Omental fat pad (tissue), 3 donors: ENCODE measurements at regions not wholly inside any gene's neighbourhood (a gene's known extent, or its start where the extent isn't known, plus 50 kb on each side); places are given as distances from the start of the nearest gene placed in this dataset.
A peak's percentile ranks its signal among the peaks of the same experiment; 100 is the strongest.

Experiments
- ATAC-seq: fragments of 150-250 bp; one replicate; pipeline ENCODE4 v1.9.1; 2016; ENCODE audit warnings: mild to moderate bottlenecking, moderate library complexity; ENCODE audit not compliant: low FRiP score
- DNase-seq: peaks from one replicate; pipeline ENCODE4 v3.0.0-alpha.2; 2019; ENCODE audit warnings: low spot score
- CTCF ChIP-seq, 3 donors: fragments of 450-650 bp; IDR thresholded peaks; one replicate each; pipeline ENCODE4 v1.5.1; 2016 to 2017; ENCODE audit warnings: antibody characterized with exemption in 3 of 3, mild to moderate bottlenecking in 3 of 3, moderate library complexity in 2 of 3

DNA sequence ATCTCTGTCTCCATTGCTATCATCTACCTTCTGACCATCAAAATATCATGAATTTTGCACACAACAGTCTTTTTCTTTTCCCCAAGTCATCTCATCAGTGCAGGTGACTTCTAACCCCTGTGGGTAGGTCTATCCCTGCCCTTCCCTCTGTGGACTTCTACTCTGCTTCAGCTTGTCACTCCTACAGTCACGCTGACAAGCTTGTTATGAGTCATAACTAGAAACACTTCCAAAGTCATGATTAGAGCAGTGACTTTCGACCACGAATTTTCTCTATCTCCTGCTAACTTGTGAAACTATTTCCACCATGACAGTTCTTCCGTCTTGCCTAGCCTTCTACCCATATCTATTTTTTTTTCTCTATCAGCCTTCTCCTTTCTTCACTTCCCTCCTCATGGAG, 343.7 kb upstream of the ARGLU1 start:
- DNase-seq (no peak), ATAC-seq (no peak)
- no peak for TF ChIP-seq CTCF (IDR thresholded peaks at IDR 0.05)

DNA sequence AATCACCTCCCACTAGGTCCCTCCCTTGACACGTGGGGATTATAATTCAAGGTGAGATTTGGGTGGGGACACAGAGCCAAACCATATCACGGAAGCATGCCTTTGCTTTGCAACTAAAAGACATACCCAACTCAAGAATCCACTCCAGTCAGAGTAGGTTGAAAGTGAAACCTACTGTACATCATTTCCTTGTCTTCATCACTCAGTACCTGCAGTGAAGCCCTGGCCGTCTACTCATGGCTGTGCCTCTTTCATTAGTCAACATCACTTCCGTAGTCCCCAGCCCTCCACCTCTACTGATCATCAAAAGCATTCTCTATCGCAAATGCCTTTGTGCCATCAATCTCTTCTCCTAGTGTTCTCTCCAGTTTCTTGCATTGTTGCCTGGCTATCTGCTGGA, 343.1 kb upstream of the ARGLU1 start:
- TF ChIP-seq CTCF (IDR thresholded peaks at IDR 0.05), result no peak
- DNase-seq, result no peak
- ATAC-seq, result no peak

GRCh38 chr13:106906426-106906996, 338.6 kb upstream of the ARGLU1 start:
- no peak for DNase-seq

GRCh38 chr13:106905380-106906162, 337.6 kb upstream of the ARGLU1 start:
- ATAC-seq, result peak; percentile 68
- TF ChIP-seq CTCF (IDR thresholded peaks at IDR 0.05), result no peak
- DNase-seq, result no peak

More at GRCh38 chr13:106906426-106906996, 338.6 kb upstream of the ARGLU1 start:
- ATAC-seq, result no peak
- no peak for TF ChIP-seq CTCF (IDR thresholded peaks at IDR 0.05)

GRCh38 chr13:106899442-106899841, 331.5 kb upstream of the ARGLU1 start:
- ATAC-seq (no peak), DNase-seq (no peak)
- no peak for TF ChIP-seq CTCF (IDR thresholded peaks at IDR 0.05)

DNA sequence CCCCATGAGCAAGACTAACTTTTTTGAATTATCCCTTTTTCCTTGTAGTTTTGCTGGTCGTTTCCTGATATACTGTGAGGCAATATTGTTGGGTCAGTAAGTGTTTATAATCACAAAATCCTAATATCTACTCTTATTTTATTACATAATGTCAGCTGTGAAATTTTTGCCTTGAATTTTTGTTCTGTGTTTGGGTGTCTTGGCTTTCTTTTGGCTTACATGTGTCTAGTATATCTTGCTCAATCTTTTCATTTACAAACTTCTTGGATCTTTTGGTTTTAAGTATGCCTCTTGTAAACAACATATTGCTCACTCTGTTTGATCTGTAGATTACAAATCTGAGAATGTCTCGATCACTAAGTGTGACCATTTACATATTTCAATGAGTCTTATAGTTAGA, 330.3 kb upstream of the ARGLU1 start:
- no peak for TF ChIP-seq CTCF (IDR thresholded peaks at IDR 0.05)
- ATAC-seq, result no peak

DNA sequence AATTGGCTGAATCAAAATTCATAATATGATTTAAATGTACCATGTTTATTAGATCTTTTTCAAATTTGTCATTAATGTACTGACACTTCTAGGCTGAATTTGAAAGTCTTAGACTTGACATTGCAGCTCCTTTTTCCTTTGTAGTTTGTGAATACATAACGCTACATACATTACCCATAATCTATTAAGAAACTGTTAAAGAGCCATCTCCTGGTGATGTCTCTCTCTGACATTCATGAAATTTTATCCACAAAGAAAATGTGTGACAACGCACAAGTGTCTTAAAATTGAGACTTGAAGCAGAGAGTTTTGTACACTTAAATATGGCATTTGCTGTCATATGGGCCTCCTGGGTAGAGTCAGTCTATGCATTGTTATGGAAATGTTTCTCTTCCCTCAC, 320.2 kb upstream of the ARGLU1 start:
- ATAC-seq (no peak), DNase-seq (no peak)
- TF ChIP-seq CTCF (IDR thresholded peaks at IDR 0.05), result no peak

More for the DNA sequence above, 330.3 kb upstream of the ARGLU1 start:
- DNase-seq, result no peak
